CD4-positive, alpha-beta T cell treated with Interleukin-10 for 1 hour (primary cell): ENCODE measurements at regions not wholly inside any gene's neighbourhood (a gene's known extent, or its start where the extent isn't known, plus 50 kb on each side); places are given as distances from the start of the nearest gene placed in this dataset.

Source experiments
- DNase-seq: peaks from one replicate; pipeline ENCODE4 v3.0.0-alpha.2; 2020

DNA sequence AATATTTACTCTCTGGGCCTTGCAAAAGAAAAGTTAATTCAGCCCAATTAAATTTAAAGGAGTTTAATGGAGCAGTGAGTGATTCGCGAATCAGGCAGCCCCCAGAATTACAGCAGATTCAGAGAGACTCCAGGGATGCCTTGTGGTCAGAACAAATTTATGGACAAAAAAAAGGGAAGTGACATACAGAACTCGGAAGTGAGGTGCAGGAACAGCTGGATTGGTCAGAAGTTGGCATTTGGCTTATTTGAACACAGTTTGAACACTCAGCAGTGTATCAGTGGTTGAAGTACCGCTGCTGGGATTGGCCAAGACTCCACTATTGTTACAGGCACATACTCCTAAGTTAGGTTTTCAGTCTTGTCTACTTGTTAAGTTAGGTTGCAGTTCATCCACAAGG lies 145.0 kb upstream of the GAP43 start:
- DNase-seq, result no peak

- no peak for DNase-seq
Measured at GRCh38 chr3:115486880-115487279, 136.4 kb upstream of the GAP43 start.

DNA sequence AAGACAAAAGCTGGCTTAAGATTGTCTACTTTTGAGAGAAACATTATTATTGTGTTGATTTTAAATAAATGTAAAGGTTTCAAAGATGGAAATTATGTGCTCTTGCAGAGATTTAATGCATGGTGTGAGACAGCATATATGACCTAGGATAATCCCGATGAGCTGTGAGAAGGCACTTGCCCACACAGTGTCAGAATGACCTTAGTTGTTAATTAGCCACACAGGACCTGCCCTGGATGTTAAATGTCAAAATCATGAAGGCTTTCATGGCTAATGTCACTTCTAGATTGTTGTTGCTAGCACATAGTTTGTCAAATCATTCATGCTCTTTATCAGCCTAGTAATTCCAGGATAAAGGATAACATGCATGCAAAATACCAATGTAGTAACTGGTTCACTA lies 135.3 kb upstream of the GAP43 start:
- DNase-seq, result no peak

DNA sequence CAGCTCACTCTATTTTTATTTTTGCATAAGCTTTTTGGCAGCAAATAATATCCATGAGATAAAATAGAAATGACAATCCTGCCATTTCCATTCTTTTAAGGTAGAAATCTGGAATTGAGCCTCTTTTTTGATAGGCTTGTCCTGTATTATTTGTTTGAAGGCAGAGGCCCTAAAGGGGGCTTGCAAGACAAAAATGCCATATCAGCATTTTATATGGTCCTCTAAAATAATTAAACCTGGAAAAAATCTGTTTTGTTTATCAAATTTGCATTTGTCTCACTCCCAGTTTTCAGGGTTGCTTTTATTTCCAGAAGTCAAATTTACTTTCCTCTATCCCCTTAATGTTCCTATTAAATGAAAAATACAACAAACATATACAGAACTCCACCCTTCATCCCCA lies 134.9 kb upstream of the GAP43 start:
- DNase-seq, result no peak

DNA sequence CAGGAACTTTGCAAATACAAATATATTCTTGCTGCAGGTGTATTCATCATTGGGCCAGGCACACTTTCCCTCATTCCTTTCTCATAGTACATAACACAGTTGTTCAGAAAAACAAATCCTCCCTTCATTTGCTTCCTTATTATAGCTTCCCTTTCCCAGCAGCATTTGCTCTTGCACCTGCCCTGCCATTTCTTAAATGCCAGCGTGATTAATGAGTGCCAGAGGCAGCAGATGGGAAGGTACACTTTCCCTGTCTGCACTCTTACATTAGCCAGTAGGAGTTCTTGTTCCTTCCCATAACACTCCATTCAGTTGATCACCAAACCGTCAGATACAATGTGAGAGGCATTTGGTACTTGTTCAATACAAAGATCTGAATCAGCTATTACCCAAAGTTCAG lies 128.5 kb upstream of the GAP43 start:
- DNase-seq, result no peak

- DNase-seq, result no peak
Measured at GRCh38 chr3:115498421-115498820, 124.9 kb upstream of the GAP43 start.

DNA sequence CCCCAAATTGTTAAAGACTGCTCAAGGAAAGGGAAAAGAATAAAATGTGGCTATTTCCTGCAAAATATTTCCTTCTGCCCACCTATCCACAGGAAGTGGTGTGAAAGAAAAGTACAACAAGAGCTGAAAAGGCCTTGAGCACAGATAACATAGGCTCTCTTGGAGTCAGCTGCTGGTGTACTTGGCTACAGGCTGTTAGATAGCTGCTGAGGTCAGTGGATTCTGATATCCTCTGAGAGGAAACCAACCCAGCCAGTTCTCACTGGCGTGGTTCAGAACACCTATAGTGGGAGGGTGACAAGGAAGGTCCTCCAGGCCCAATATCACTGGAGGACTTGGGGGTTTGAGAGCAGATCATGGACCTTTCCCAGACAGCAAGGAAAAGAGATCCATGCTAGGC lies 124.4 kb upstream of the GAP43 start:
- no peak for DNase-seq

- no peak for DNase-seq
Measured at GRCh38 chr3:115499666-115500065, 123.6 kb upstream of the GAP43 start.

DNA sequence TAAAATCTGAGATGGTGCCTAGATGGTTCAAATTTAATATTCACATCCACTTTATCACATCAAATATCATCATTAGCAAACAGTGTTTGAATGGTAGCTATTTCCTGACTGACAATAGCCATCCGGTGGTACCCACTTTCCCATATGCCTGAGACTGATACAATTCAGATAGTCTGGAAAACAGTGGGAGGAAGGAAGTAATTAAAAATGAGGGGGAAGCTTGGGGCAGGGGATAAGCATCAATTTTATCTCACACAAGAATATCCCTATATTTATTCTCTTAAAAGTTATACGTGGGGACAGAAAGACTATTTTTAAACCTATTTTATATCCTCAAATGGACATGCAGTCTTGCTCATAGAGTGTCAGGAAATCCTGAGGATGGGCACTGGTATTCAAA lies 122.5 kb upstream of the GAP43 start:
- DNase-seq, result no peak

GRCh38 chr3:115502128-115502527 lies 121.2 kb upstream of the GAP43 start:
- DNase-seq, result no peak

- DNase-seq, result no peak
Measured at GRCh38 chr3:115503394-115503793, 119.9 kb upstream of the GAP43 start.

DNA sequence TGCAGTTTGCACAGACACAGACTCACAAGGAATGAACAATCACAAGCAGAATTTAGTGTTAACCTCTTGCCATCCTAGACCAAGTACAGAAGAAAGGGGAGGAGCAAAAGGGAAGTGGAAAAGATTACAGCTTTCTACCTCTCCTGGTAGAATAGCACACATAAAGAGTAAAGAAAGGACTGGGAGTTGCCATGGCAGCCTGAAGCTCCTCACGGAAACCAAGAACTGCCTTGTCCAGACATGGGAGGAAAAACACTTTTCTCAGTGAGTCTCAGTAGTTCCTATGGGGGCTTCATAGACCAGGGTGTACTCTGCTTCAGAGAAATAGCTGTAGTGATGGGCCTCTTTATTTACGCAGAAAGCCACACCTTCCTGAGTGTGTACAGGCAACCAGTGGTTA lies 114.7 kb upstream of the GAP43 start:
- DNase-seq, result no peak

DNA sequence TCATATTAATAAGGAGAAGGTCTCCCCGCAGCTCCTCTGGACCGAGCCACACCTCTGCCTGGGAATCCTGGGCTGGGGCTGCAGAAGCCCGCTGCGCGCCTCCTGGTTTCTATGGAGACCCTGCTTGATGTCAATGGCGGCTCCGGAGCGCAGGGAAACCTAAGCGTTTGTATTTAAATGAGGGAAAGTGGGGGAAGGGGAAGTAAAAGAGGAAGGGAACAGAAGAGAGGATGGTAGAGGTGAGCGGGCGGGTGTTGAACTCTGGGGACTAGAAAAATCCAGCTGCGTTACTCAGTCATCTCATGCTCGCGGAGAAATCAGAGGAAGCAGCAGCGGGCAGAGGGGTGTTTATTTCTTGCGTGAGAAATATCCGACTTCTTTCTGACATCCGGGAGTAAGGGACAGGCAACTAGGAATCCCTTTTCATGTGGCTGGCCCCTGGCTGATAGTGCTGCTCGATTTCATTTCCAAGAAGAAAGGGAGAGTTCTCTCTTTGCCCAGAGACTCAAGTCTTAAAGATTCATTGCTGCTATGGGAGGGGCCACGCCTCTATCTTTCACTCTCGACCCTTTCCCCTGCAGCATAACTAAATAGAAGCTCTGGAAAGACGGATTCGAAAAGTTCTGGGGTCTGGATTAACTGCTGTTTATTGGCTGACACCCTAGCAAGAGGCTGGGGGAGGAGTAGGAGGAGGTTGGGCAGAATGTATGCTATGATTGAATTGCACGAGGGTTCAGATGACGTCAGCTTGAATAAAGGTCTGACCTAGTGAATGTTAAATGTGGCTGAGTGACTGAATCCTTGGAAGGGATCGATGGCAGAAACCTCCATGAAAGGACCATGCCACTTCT lies 110.5 kb upstream of the GAP43 start:
- DNase-seq, result peak; percentile 3

GRCh38 chr3:115513416-115513800 lies 109.9 kb upstream of the GAP43 start:
- peak; percentile 35 for DNase-seq

- no peak for DNase-seq
Measured at GRCh38 chr3:115517457-115518050, 105.8 kb upstream of the GAP43 start.

GRCh38 chr3:115518100-115518852 lies 105.0 kb upstream of the GAP43 start:
- DNase-seq, result no peak

DNA sequence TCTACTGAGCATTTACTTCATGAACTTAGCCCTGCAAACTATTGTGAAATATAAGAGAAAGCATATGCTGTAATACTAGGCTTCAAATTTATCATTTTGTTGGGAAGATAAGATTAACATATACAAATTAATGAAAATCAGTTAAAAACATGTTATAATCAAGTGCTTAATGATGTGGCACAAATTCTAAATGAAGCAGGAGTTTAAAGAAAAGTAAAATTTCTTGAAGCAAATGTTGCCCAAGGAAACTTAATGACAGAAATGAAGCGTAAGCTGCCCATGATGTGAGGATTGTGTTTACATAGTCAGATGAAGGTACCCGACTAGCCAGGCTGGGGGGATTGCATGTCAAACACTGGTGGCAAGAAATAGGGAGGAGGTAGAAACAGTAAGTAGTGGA lies 103.1 kb upstream of the GAP43 start:
- no peak for DNase-seq

DNA sequence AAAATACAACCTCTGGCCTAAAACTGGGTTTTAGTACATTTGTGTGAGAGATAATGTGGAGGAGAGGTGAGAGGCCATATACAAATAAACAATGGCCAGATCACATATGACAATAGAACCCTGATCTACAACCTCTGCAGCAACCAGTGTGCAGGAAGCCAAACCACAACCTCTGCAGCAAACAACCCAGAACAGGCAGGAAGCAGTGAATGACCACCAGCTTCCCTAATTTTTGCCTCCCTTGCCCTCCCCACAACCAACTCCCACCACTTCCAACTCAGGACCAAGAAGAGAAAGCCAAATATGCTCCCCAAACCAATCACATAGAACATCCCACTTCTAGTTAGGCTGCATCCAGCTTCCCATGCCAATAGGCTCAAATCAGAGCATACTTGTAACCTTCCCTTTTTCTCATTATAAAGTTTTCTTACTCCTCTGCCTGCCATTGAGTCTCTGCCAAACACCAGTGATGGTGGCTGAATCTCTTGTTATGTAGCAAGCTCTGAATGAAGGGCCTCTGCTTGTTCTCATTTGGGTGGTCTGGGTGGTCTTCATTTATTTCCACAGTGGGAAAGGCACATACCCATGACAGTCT lies 102.6 kb upstream of the GAP43 start:
- no peak for DNase-seq

GRCh38 chr3:115523458-115523857 lies 99.9 kb upstream of the GAP43 start:
- DNase-seq, result no peak

DNA sequence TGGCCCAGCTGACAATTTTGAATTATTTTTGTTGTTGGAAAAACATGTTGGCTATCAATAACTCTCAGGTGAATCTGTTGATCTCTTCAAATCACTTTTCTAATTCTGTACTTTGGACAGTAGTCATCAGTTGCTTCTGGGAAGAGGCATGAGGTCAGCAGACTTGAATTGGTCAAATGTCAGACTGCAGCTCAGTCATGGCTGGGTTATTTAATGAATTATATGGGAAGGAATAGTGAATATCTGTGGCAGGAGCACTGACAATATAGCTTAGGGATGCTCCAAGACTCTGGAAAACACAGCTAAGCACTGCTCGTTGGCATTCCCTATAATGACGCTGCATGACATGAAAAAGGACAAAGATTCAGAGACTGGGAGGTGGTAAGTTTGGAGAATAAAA lies 98.8 kb upstream of the GAP43 start:
- DNase-seq, result no peak

DNA sequence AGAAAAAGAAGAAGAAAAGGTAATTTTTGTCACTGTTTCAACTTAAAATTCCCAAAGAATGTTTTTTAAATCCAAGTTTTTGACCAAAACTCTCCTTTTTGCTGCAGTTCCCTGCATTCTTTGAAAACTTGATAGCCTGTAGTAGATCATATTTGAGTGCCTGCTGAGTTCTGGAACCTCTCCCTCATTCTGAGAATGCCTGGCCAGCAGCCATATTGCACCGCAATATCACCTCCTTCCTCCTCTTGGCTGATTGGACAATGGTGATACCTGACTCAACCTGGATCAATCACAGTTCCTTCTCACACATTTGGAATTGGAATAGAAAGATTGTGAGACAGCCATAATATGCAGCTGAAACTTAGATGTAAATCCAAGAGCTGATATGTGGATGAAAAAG lies 97.6 kb upstream of the GAP43 start:
- no peak for DNase-seq

GRCh38 chr3:115533218-115533617 lies 90.1 kb upstream of the GAP43 start:
- no peak for DNase-seq

GRCh38 chr3:115536171-115536570 lies 87.1 kb upstream of the GAP43 start:
- DNase-seq, result no peak

- DNase-seq, result no peak
Measured at GRCh38 chr3:115537669-115538068, 85.6 kb upstream of the GAP43 start.
